Suprapubic skin (tissue), 4 donors: ENCODE measurements at regions not wholly inside any gene's neighbourhood (a gene's known extent, or its start where the extent isn't known, plus 50 kb on each side); places are given as distances from the start of the nearest gene placed in this dataset.

Experiments used
- DNase-seq, 2 donors: peaks; one replicate each; pipeline ENCODE4 v3.0.0-alpha.2; 2019; ENCODE audit warnings: low spot score in 2 of 2
- H3K27ac ChIP-seq: fragments of 200-600 bp; sonication (generic); one replicate; pipeline ENCODE4 v1.5.1; 2019
- H3K27me3 ChIP-seq: fragments of 200-600 bp; sonication (generic); one replicate; pipeline ENCODE4 v1.5.1; 2019
- H3K36me3 ChIP-seq: fragments of 200-600 bp; sonication (generic); one replicate; pipeline ENCODE4 v1.5.1; 2019
- H3K4me1 ChIP-seq: fragments of 200-600 bp; sonication (generic); one replicate; pipeline ENCODE4 v1.5.1; 2019
- H3K4me3 ChIP-seq: fragments of 200-600 bp; sonication (generic); one replicate; pipeline ENCODE4 v1.5.1; 2019; ENCODE audit warnings: mild to moderate bottlenecking
- H3K9me3 ChIP-seq: fragments of 200-600 bp; sonication (generic); one replicate; pipeline ENCODE4 v1.5.1; 2019
- CTCF ChIP-seq, 2 donors: fragments of 200-600 bp in 1 of 2; fragments of 450-650 bp in 1 of 2; sonication (generic) in 1 of 2; IDR thresholded peaks; one replicate each; pipeline ENCODE4 v1.5.1; 2016 to 2019; ENCODE audit warnings: antibody characterized with exemption in 2 of 2, mild to moderate bottlenecking in 1 of 2, moderate library complexity in 1 of 2
- EP300 ChIP-seq: sonication (generic); formaldehyde crosslinking; IDR thresholded peaks from one replicate; pipeline ENCODE4 v1.6.1; 2017; ENCODE audit warnings: antibody characterized with exemption
- POLR2A ChIP-seq, 2 donors: fragments of 450-650 bp; IDR thresholded peaks; one replicate each; pipeline ENCODE4 v1.6.1; 2017; ENCODE audit warnings: antibody characterized with exemption in 2 of 2, mild to moderate bottlenecking in 2 of 2, moderate library complexity in 2 of 2
- POLR2AphosphoS5 ChIP-seq, 3 donors: sonication (generic); formaldehyde crosslinking; IDR thresholded peaks; one replicate each; pipeline ENCODE4 v1.6.1; 2017; ENCODE audit warnings: antibody characterized with exemption in 3 of 3
- WGBS: methylation state at CpG from one replicate; pipeline ENCODE4 v1.1.5; 2018; 5-methylcytosine and 5-hydroxymethylcytosine counted together

GRCh38 chrX:148268673-148269072, 231.7 kb upstream of the AFF2 start:
- Histone ChIP-seq H3K27ac (no peak overlapping the region), H3K36me3 (no peaks in the 10 kb centered on the region), H3K9me3 (no peaks in the 10 kb centered on the region), H3K4me3 (no peak overlapping the region), H3K27me3 (no peaks in the 10 kb centered on the region), H3K4me1 (no peaks in the 10 kb centered on the region)
- 93% methylated on average over 1 of the region's 1 CpG for WGBS
- no peak for DNase-seq
- TF ChIP-seq POLR2AphosphoS5 (IDR thresholded peaks at IDR 0.05): no peak
- TF ChIP-seq POLR2A (IDR thresholded peaks at IDR 0.05): no peak
- TF ChIP-seq CTCF (IDR thresholded peaks at IDR 0.05): no peak
- no peak for TF ChIP-seq EP300

- 74% methylated on average over 3 of the region's 3 CpGs for WGBS
- no peaks in the 10 kb centered on the region for H3K27me3 ChIP-seq
- no peak overlapping the region for H3K4me3 ChIP-seq
- TF ChIP-seq POLR2AphosphoS5 (IDR thresholded peaks at IDR 0.05) (no peak), POLR2A (IDR thresholded peaks at IDR 0.05) (no peak), CTCF (IDR thresholded peaks at IDR 0.05) (no peak), EP300 (no peak)
- H3K27ac ChIP-seq: no peak overlapping the region
- no peak for DNase-seq
- H3K9me3 ChIP-seq: no peaks in the 10 kb centered on the region
- no peaks in the 10 kb centered on the region for H3K36me3 ChIP-seq
- H3K4me1 ChIP-seq: no peaks in the 10 kb centered on the region
Measured at GRCh38 chrX:148269513-148269912, 230.9 kb upstream of the AFF2 start.

GRCh38 chrX:148270499-148270898, 229.9 kb upstream of the AFF2 start:
- Histone ChIP-seq H3K27me3 (no peaks in the 10 kb centered on the region), H3K9me3 (no peaks in the 10 kb centered on the region), H3K4me3 (no peak overlapping the region), H3K27ac (no peak overlapping the region), H3K36me3 (no peaks in the 10 kb centered on the region), H3K4me1 (no peaks in the 10 kb centered on the region)
- DNase-seq: no peak
- 73% methylated on average over 2 of the region's 2 CpGs for WGBS
- TF ChIP-seq POLR2A (IDR thresholded peaks at IDR 0.05): no peak
- no peak for TF ChIP-seq CTCF (IDR thresholded peaks at IDR 0.05)
- no peak for TF ChIP-seq POLR2AphosphoS5 (IDR thresholded peaks at IDR 0.05)
- no peak for TF ChIP-seq EP300

- TF ChIP-seq CTCF (IDR thresholded peaks at IDR 0.05) (no peak), EP300 (no peak), POLR2A (IDR thresholded peaks at IDR 0.05) (no peak), POLR2AphosphoS5 (IDR thresholded peaks at IDR 0.05) (no peak)
- no peaks in the 10 kb centered on the region for H3K9me3 ChIP-seq
- no peaks in the 10 kb centered on the region for H3K36me3 ChIP-seq
- H3K4me3 ChIP-seq: no peak overlapping the region
- H3K4me1 ChIP-seq: no peaks in the 10 kb centered on the region
- H3K27ac ChIP-seq: no peak overlapping the region
- no peak for DNase-seq
- 69% methylated on average over 2 of the region's 2 CpGs for WGBS
- no peaks in the 10 kb centered on the region for H3K27me3 ChIP-seq
Measured at GRCh38 chrX:148271263-148271662, 229.2 kb upstream of the AFF2 start.

GRCh38 chrX:148281920-148282319, 218.5 kb upstream of the AFF2 start:
- Histone ChIP-seq H3K4me1 (no peaks in the 10 kb centered on the region), H3K27me3 (no peaks in the 10 kb centered on the region), H3K9me3 (no peaks in the 10 kb centered on the region), H3K36me3 (no peaks in the 10 kb centered on the region), H3K27ac (no peak overlapping the region), H3K4me3 (no peak overlapping the region)
- no peak for DNase-seq
- TF ChIP-seq CTCF (IDR thresholded peaks at IDR 0.05) (no peak), POLR2AphosphoS5 (IDR thresholded peaks at IDR 0.05) (no peak), EP300 (no peak), POLR2A (IDR thresholded peaks at IDR 0.05) (no peak)
- WGBS: 38% methylated on average over 1 of the region's 1 CpG
